Fibroblast of lung (primary cell): ENCODE measurements at regions not wholly inside any gene's neighbourhood (a gene's known extent, or its start where the extent isn't known, plus 50 kb on each side); places are given as distances from the start of the nearest gene placed in this dataset.

Experiments used
- DNase-seq, 2 donors: peaks; one replicate each; pipeline versions ENCODE4 v3.0.0 to v3.0.0-alpha.2; 2010; ENCODE audit warnings: low read depth in 2 of 2
- H2AFZ ChIP-seq: 2 replicates; pipeline ENCODE4 v1.5.1; 2012; ENCODE audit warnings: low read length, control low read depth, inconsistent platforms
- H3K27ac ChIP-seq: 2 replicates; pipeline ENCODE4 v1.5.1; 2011; ENCODE audit warnings: low read length, control low read depth; ENCODE audit not compliant: insufficient read depth
- H3K27me3 ChIP-seq: 2 replicates; pipeline ENCODE4 v1.5.1; 2011; ENCODE audit warnings: mild to moderate bottlenecking, low read length; ENCODE audit not compliant: control insufficient read depth, insufficient read depth
- H3K36me3 ChIP-seq: 2 replicates; pipeline ENCODE4 v1.5.1; 2011; ENCODE audit warnings: low read length; ENCODE audit not compliant: control insufficient read depth, insufficient read depth
- H3K4me1 ChIP-seq: 2 replicates; pipeline ENCODE4 v1.5.1; 2011; ENCODE audit warnings: low read length; ENCODE audit not compliant: control insufficient read depth, insufficient read depth; ENCODE audit errors: extremely low read depth
- H3K4me2 ChIP-seq: 2 replicates; pipeline ENCODE4 v1.5.1; 2011; ENCODE audit warnings: low read length, control low read depth; ENCODE audit not compliant: insufficient read depth; ENCODE audit errors: extremely low read depth
- H3K4me3 ChIP-seq, 4 experiments: fragments of 200-600 bp in 1 of 4; sonication (generic) in 1 of 4; replicated peaks in 1 of 4; 2 replicates each; pipeline ENCODE4 v1.5.1; 2011 to 2016; ENCODE audit warnings: low read length in 4 of 4, low read depth in 3 of 4, mild to moderate bottlenecking in 3 of 4, control low read depth in 2 of 4, inconsistent platforms in 1 of 4, mixed read lengths in 1 of 4; ENCODE audit not compliant: insufficient read depth in 1 of 4; ENCODE audit errors: control extremely low read depth in 1 of 4
- H3K79me2 ChIP-seq: 2 replicates; pipeline ENCODE4 v1.5.1; 2012; ENCODE audit warnings: mild to moderate bottlenecking, low read length, inconsistent platforms; ENCODE audit not compliant: control insufficient read depth, insufficient read depth
- H3K9ac ChIP-seq: 2 replicates; pipeline ENCODE4 v1.5.1; 2011; ENCODE audit warnings: mild to moderate bottlenecking, low read length, control low read depth; ENCODE audit not compliant: insufficient read depth
- H3K9me3 ChIP-seq: 2 replicates; pipeline ENCODE4 v1.5.1; 2012; ENCODE audit warnings: low read depth, low read length; ENCODE audit not compliant: control insufficient read depth, insufficient read depth
- H4K20me1 ChIP-seq: 2 replicates; pipeline ENCODE4 v1.5.1; 2011; ENCODE audit warnings: low read length; ENCODE audit not compliant: control insufficient read depth, insufficient read depth; ENCODE audit errors: extremely low read depth
- EZH2 ChIP-seq: IDR thresholded peaks from 2 replicates; pipeline ENCODE4 v1.5.1; 2012; ENCODE audit warnings: low read length, control low read depth, mild to moderate bottlenecking; ENCODE audit errors: missing control alignments
- TF ChIP-seq, protein P1 (sequence below), 2 donors: IDR thresholded peaks in 1 of 2; conservative IDR thresholded peaks in 1 of 2; 1 replicate in 1 of 2; 2 replicates in 1 of 2; pipeline ENCODE4 v1.5.1; 2011 to 2012; ENCODE audit warnings: low read length in 2 of 2, control low read depth in 1 of 2, inconsistent platforms in 1 of 2, low read depth in 1 of 2, mild to moderate bottlenecking in 1 of 2

DNA sequence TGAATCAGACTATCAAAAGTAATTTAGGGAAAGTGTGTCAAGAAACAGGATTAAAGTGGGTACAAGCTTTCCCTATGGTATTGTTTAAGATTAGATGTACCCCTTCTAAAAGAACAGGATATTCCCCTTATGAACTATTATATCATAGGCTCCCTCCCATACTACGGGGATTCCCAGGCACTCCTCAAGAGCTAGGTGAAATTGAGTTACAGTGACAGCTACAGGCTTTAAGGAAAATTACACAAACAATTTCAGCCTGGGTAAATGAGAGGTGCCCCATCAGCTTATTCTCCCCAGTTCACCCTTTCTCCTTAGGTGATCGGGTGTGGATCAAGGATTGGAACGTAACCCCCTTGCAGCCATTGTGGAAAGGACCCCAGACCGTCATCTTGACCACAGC is 240.8 kb upstream of the CNTN6 start:
- Histone ChIP-seq H2AFZ (no peak overlapping the region), H3K27ac (no peak overlapping the region), H4K20me1 (no peaks in the 10 kb centered on the region), H3K79me2 (no peaks in the 10 kb centered on the region), H3K4me1 (no peaks in the 10 kb centered on the region), H3K4me3 (no peak overlapping the region), H3K9me3 (no peaks in the 10 kb centered on the region), H3K9ac (no peak overlapping the region), H3K36me3 (no peaks in the 10 kb centered on the region), H3K27me3 (no peaks in the 10 kb centered on the region), H3K4me2 (no peak overlapping the region)
- TF ChIP-seq, protein P1, sequence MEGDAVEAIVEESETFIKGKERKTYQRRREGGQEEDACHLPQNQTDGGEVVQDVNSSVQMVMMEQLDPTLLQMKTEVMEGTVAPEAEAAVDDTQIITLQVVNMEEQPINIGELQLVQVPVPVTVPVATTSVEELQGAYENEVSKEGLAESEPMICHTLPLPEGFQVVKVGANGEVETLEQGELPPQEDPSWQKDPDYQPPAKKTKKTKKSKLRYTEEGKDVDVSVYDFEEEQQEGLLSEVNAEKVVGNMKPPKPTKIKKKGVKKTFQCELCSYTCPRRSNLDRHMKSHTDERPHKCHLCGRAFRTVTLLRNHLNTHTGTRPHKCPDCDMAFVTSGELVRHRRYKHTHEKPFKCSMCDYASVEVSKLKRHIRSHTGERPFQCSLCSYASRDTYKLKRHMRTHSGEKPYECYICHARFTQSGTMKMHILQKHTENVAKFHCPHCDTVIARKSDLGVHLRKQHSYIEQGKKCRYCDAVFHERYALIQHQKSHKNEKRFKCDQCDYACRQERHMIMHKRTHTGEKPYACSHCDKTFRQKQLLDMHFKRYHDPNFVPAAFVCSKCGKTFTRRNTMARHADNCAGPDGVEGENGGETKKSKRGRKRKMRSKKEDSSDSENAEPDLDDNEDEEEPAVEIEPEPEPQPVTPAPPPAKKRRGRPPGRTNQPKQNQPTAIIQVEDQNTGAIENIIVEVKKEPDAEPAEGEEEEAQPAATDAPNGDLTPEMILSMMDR (conservative IDR thresholded peaks at IDR 0.05 in 1 of 2, IDR thresholded peaks at IDR 0.05 in 1 of 2; ENCODE audit: low read depth in 1 of 2, low read length in 2 of 2): no peak
- no peak for TF ChIP-seq EZH2
- no peak for DNase-seq

DNA sequence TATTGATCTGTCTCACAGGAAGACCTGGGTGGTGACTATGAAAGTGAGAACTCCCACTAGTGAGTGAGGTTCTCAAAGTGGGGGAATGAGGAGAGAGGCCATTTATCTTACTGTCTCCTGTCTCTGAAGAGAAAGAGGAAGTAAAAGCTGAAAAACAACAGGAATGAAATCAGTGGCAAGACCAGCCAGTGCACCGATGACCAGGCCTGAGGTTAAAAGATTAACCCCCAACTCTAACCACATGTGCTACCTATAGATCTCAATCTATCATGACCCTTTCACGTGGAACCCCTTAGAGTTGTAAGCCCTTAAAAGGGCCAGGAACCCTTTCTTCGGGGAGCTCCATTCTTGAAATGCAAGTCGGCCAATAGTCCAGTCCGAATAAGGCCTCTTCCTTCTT is 239.3 kb upstream of the CNTN6 start:
- H3K4me1 ChIP-seq: no peaks in the 10 kb centered on the region
- H3K4me3 ChIP-seq: no peak overlapping the region
- TF ChIP-seq EZH2: no peak
- TF ChIP-seq, protein P1 (conservative IDR thresholded peaks at IDR 0.05 in 1 of 2, IDR thresholded peaks at IDR 0.05 in 1 of 2; ENCODE audit: low read depth in 1 of 2, low read length in 2 of 2): no peak
- no peaks in the 10 kb centered on the region for H3K36me3 ChIP-seq
- no peak overlapping the region for H2AFZ ChIP-seq
- no peaks in the 10 kb centered on the region for H3K27me3 ChIP-seq
- no peaks in the 10 kb centered on the region for H3K79me2 ChIP-seq
- H3K27ac ChIP-seq: no peak overlapping the region
- H3K4me2 ChIP-seq: no peak overlapping the region
- no peak overlapping the region for H3K9ac ChIP-seq
- no peak for DNase-seq
- H4K20me1 ChIP-seq: no peaks in the 10 kb centered on the region
- no peaks in the 10 kb centered on the region for H3K9me3 ChIP-seq

DNA sequence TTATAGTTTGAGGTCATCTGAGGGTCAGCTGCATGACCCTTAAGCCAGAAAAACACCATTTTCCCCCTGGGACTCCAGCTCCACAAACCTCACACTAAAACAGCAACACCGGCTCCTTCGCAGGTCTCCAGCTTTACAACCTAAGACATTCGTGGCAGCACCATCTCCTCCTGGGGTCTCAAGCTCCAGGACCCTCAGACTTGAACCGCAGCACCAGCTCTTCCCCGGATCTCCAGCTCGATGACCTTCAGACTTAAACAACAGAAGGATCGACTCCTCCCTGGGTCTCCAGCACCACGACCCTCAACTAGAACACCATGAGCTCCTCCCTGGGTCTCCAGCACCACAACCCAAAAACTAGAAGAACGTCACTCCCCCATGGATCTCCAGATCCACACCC is 233.7 kb upstream of the CNTN6 start:
- Histone ChIP-seq H3K36me3 (no peaks in the 10 kb centered on the region), H3K4me2 (no peak overlapping the region), H2AFZ (no peak overlapping the region), H4K20me1 (no peaks in the 10 kb centered on the region), H3K4me1 (no peaks in the 10 kb centered on the region), H3K9ac (no peak overlapping the region), H3K79me2 (no peaks in the 10 kb centered on the region), H3K27me3 (no peaks in the 10 kb centered on the region), H3K4me3 (no peak overlapping the region), H3K27ac (no peak overlapping the region), H3K9me3 (no peaks in the 10 kb centered on the region)
- no peak for DNase-seq
- TF ChIP-seq EZH2: no peak
- TF ChIP-seq, protein P1 (conservative IDR thresholded peaks at IDR 0.05 in 1 of 2, IDR thresholded peaks at IDR 0.05 in 1 of 2; ENCODE audit: low read depth in 1 of 2, low read length in 2 of 2): no peak
